ENCODE measurements at regions not wholly inside any gene's neighbourhood (a gene's known extent, or its start where the extent isn't known, plus 50 kb on each side); places are given as distances from the start of the nearest gene placed in this dataset.

DNA sequence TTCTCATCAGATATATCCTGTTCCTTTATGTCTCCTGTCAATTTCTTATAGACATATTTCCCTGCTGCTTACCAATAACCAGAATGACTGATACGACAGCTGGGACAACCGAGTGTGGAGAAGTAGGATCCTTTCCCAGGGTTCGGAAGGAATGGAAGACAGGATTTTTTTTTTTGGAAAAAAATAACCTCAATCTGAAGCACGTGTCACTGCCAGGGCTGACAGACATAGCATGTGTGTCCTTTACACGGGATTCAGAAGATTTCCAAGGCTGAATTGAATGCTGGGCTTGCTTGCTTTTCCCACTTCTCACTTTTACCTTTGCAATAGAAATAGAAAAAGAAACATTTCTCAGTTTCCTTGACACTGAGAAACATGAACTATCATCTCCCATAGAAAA lies 245.7 kb downstream of the GRIN2B start:
- Histone ChIP-seq H3K79me1 (ENCODE audit: low read depth in 1 of 2, low read length in 2 of 2) (no peaks in the 10 kb centered on the region), H3K27ac (ENCODE audit: insufficient read depth, low read length) (no peak overlapping the region), H3K23ac (ENCODE audit: low read depth, low read length) (no peak overlapping the region), H3K4me1 (ENCODE audit: control insufficient read depth, insufficient read depth, low read length) (no peaks in the 10 kb centered on the region), H2BK120ac (ENCODE audit: low read depth, low read length) (no peak overlapping the region), H3K9me1 (ENCODE audit: insufficient read depth, low read length) (no peaks in the 10 kb centered on the region), H3K14ac (replicated peaks; ENCODE audit: low read depth, low read length) (no peak overlapping the region), H4K20me1 (ENCODE audit: insufficient read depth, low read length) (no peaks in the 10 kb centered on the region), H3K56ac (ENCODE audit: extremely low read depth, insufficient read depth, low read length) (no peak overlapping the region), H4K5ac (ENCODE audit: low read depth, low read length) (no peak overlapping the region), H3K4me3 (ENCODE audit: insufficient read depth, low read depth, low read length) (no peak overlapping the region), H4K8ac (ENCODE audit: low read depth in 2 of 2, low read length in 2 of 2) (no peak overlapping the region), H3K27me3 (ENCODE audit: control insufficient read depth, insufficient read depth, low read length) (no peaks in the 10 kb centered on the region), H2BK15ac (ENCODE audit: low read depth, low read length) (no peak overlapping the region), H3K18ac (ENCODE audit: low read depth, low read length) (no peak overlapping the region), H2BK20ac (ENCODE audit: low read depth, low read length) (no peak overlapping the region), H2AFZ (replicated peaks; ENCODE audit: low read length, poor library complexity) (no peak overlapping the region), H4K91ac (ENCODE audit: insufficient read depth, low read depth, low read length) (no peak overlapping the region), H3K4me2 (ENCODE audit: low read depth, low read length) (no peak overlapping the region), H2AK9ac (replicated peaks; ENCODE audit: low read depth, low read length, poor library complexity) (no peak overlapping the region), H3K36me3 (ENCODE audit: control insufficient read depth, insufficient read depth, low read length) (no peaks in the 10 kb centered on the region), H3K4ac (ENCODE audit: low read depth, low read length) (no peak overlapping the region), H2AK5ac (ENCODE audit: low read depth, low read length) (no peak overlapping the region), H3K9me3 (ENCODE audit: control insufficient read depth, insufficient read depth, low read length) (no peaks in the 10 kb centered on the region), H3K9ac (ENCODE audit: low read depth, low read length) (no peak overlapping the region), H2BK5ac (ENCODE audit: low read depth, low read length, poor library complexity, severe bottlenecking) (no peak overlapping the region)
- ChIA-PET CTCF (no interaction called here), POLR2A (ENCODE audit: unreplicated experiment) (no interaction called here)
- DNase-seq = no peak
- intact Hi-C loops (cut with micrococcal nuclease) (no loop called here), dilution Hi-C loops (cut with HindIII; ENCODE audit: low sequenced_read_pairs, unreplicated experiment) (no loop called here), in situ Hi-C loops (cut with MboI; ENCODE audit: low sequenced_read_pairs) (loop anchor here (25.0 kb wide), 1 partner anchor 427 kb away; no protein-coding TSS in a partner anchor)
- BruUV-seq (replicated peaks) = no TSS peak
- WGBS, 2 experiments (ENCODE audit: extremely low coverage in 2 of 2, insufficient read length in 1 of 2) = no CpG with 5 or more reads among the region's 5 CpGs
- TF ChIP-seq CEBPB (IDR thresholded peaks at IDR 0.05; ENCODE audit: low read depth, low read length) (no peak), POLR2A (IDR thresholded peaks at IDR 0.05; ENCODE audit: low read depth, low read length) (no peak), CHD1 (IDR thresholded peaks at IDR 0.05; ENCODE audit: low read depth, low read length) (no peak), NFE2L2 (IDR thresholded peaks at IDR 0.05; ENCODE audit: low read depth, low read length) (no peak), SMC3 (IDR thresholded peaks at IDR 0.05; ENCODE audit: low read depth, low read length) (no peak), MAZ (IDR thresholded peaks at IDR 0.05; ENCODE audit: borderline replicate concordance, low read depth, low read length) (no peak), MXI1 (IDR thresholded peaks at IDR 0.05; ENCODE audit: borderline replicate concordance, low read depth, low read length) (no peak), BHLHE40 (IDR thresholded peaks at IDR 0.05; ENCODE audit: low read depth, low read length) (no peak), USF2 (IDR thresholded peaks at IDR 0.05; ENCODE audit: low read depth, low read length) (no peak), MAFK (IDR thresholded peaks at IDR 0.05; ENCODE audit: low read depth, low read length) (no peak), FOS (IDR thresholded peaks at IDR 0.05; ENCODE audit: low read depth, low read length) (no peak), RFX5 (IDR thresholded peaks at IDR 0.05; ENCODE audit: low read depth, low read length) (no peak), RCOR1 (IDR thresholded peaks at IDR 0.05; ENCODE audit: insufficient replicate concordance, low read length) (no peak), ELK1 (IDR thresholded peaks at IDR 0.05; ENCODE audit: borderline replicate concordance, low read depth, low read length) (no peak), CTCF (conservative IDR thresholded peaks at IDR 0.05; ENCODE audit: low read depth, low read length) (no peak), RAD21 (IDR thresholded peaks at IDR 0.05; ENCODE audit: low read length) (no peak)
- no peak for ATAC-seq (ENCODE audit: low read depth)

Data from IMR-90 (cell line).